ENCODE measurements at regions not wholly inside any gene's neighbourhood (a gene's known extent, or its start where the extent isn't known, plus 50 kb on each side); places are given as distances from the start of the nearest gene placed in this dataset.

GRCh38 chr10:64036321-64036930 is 515.2 kb downstream of the REEP3 start:
- TF ChIP-seq, protein P1, sequence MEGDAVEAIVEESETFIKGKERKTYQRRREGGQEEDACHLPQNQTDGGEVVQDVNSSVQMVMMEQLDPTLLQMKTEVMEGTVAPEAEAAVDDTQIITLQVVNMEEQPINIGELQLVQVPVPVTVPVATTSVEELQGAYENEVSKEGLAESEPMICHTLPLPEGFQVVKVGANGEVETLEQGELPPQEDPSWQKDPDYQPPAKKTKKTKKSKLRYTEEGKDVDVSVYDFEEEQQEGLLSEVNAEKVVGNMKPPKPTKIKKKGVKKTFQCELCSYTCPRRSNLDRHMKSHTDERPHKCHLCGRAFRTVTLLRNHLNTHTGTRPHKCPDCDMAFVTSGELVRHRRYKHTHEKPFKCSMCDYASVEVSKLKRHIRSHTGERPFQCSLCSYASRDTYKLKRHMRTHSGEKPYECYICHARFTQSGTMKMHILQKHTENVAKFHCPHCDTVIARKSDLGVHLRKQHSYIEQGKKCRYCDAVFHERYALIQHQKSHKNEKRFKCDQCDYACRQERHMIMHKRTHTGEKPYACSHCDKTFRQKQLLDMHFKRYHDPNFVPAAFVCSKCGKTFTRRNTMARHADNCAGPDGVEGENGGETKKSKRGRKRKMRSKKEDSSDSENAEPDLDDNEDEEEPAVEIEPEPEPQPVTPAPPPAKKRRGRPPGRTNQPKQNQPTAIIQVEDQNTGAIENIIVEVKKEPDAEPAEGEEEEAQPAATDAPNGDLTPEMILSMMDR (IDR thresholded peaks at IDR 0.05; ENCODE audit: low read length) = no peak
- no peak for TF ChIP-seq EZH2phosphoT487 (IDR thresholded peaks at IDR 0.05; ENCODE audit: low read length)

Data from MM.1S (cell line).